WTC11 (cell line): ENCODE measurements at regions not wholly inside any gene's neighbourhood (a gene's known extent, or its start where the extent isn't known, plus 50 kb on each side); places are given as distances from the start of the nearest gene placed in this dataset.

Source experiments
- ATF6 ChIP-seq: sonication (generic); formaldehyde crosslinking; IDR thresholded peaks from 2 replicates; pipeline ENCODE4 v1.8.1; 2023; ENCODE audit warnings: mild to moderate bottlenecking, missing genetic modification reagents
- CTCF ChIP-seq: fragments of 200-600 bp; IDR thresholded peaks from 2 replicates; pipeline ENCODE4 v1.8.0; 2022; ENCODE audit warnings: antibody characterized with exemption
- HMGXB4 ChIP-seq: sonication (generic); formaldehyde crosslinking; IDR thresholded peaks from 2 replicates; pipeline ENCODE4 v1.8.1; 2023; ENCODE audit warnings: mild to moderate bottlenecking, moderate library complexity, missing genetic modification reagents
- OVOL2 ChIP-seq: fragments of 250-450 bp; sonication (Bioruptor Pico); IDR thresholded peaks from 2 replicates; pipeline ENCODE4 v1.9.0; 2021; ENCODE audit warnings: mild to moderate bottlenecking, borderline replicate concordance
- RORB ChIP-seq: fragments of 250-450 bp; sonication (Bioruptor Pico); IDR thresholded peaks from 2 replicates; pipeline ENCODE4 v1.9.0; 2021; ENCODE audit warnings: mild to moderate bottlenecking
- TCF7 ChIP-seq: sonication (generic); formaldehyde crosslinking; IDR thresholded peaks from 2 replicates; pipeline ENCODE4 v1.8.0; 2022; ENCODE audit warnings: mild to moderate bottlenecking, low read depth, missing genetic modification reagents, moderate library complexity
- ZNF121 ChIP-seq: sonication (generic); formaldehyde crosslinking; IDR thresholded peaks from 2 replicates; pipeline ENCODE4 v1.8.0; 2023; ENCODE audit warnings: missing genetic modification reagents

- TF ChIP-seq CTCF: no peak
- TF ChIP-seq RORB: no peak
- TF ChIP-seq HMGXB4: no peak
- TF ChIP-seq ZNF121 (CRISPR knock-in tag): no peak
- no peak for TF ChIP-seq ATF6 (CRISPR knock-in tag)
- no peak for TF ChIP-seq TCF7 (CRISPR knock-in tag)
- no peak for TF ChIP-seq OVOL2 (CRISPR knock-in tag)
Observed at GRCh38 chr14:48826058-48826457, 760.1 kb downstream of the RPS29 start.
